GM12892 (cell line): ENCODE measurements at regions not wholly inside any gene's neighbourhood (a gene's known extent, or its start where the extent isn't known, plus 50 kb on each side); places are given as distances from the start of the nearest gene placed in this dataset.

Experiments
- DNase-seq: peaks from one replicate; pipeline ENCODE4 v3.0.0; 2011; ENCODE audit not compliant: insufficient read length
- FAIRE-seq: peaks from 2 replicates; lab custom pipeline; 2011; peaks lifted over from hg19 to GRCh38; lab: Jason Lieb, UNC
- POLR2A ChIP-seq: IDR thresholded peaks from 2 replicates; pipeline ENCODE4 v1.6.1; 2011; ENCODE audit warnings: low read depth, low read length, control low read depth
- POLR2AphosphoS5 ChIP-seq: IDR thresholded peaks from 2 replicates; pipeline ENCODE4 v1.6.1; 2011; ENCODE audit warnings: low read depth, low read length, control low read depth
- TAF1 ChIP-seq: IDR thresholded peaks from 2 replicates; pipeline ENCODE4 v1.6.1; 2011; ENCODE audit warnings: low read depth, mild to moderate bottlenecking, control low read depth, low read length, borderline replicate concordance

DNA sequence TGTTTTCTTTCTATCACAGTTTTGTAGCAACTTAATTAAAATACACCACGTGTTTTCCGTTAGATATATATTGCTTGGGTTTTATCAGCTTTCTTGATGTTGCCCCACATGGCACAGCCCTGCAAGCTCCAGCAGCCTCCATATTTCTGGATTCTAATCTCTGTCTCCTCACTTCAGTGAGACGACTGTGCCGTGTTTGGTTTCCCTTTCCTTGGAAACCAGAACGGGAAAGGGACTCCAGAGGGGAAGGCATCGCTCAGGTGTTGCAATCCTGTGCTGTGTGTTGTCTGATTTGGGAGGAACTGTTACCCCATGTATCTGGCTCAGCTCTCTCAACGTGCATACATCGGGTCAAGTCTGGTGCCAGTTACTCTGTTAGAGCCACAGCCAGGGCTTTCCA is 464.2 kb upstream of the B3GAT1 start:
- no peak for TF ChIP-seq TAF1
- no peak for TF ChIP-seq POLR2A
- no peak for TF ChIP-seq POLR2AphosphoS5
- DNase-seq, result no peak
- no peak for FAIRE-seq

DNA sequence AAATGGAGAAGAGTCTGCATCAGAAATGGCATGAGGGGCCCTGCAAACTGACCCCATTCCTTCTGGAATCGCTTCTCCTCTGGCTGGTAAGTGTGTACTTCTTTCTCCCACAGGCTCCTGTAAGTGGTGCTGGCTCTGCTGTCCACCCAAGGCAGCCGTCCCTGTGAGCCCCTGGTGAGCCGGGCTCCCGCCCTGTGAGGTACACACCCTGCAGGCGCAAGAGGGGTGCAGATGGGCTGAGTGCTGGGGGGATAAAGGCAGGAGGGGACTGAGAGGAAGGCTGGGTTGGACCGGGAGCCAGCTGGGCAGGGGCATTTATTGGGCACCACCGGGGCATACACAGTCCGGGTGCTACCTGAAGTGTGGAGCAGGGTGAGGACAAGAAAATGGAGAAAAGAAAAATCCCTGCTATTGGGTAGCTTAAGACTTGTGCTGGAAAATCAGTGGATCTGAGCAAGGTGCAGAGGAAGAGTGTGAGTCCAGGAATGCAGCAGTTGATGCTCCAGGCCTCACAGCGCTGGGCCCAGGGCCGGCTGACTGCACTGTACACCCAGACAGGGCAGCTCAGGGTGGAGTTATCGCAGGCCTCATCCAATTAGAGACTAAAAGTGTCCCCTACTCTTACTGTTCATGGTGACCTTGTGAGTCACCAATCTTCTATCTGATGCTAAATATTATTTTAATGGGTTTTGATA is 455.1 kb upstream of the B3GAT1 start:
- DNase-seq (no peak), FAIRE-seq (no peak)
- TF ChIP-seq TAF1 (no peak), POLR2A (no peak), POLR2AphosphoS5 (no peak)

DNA sequence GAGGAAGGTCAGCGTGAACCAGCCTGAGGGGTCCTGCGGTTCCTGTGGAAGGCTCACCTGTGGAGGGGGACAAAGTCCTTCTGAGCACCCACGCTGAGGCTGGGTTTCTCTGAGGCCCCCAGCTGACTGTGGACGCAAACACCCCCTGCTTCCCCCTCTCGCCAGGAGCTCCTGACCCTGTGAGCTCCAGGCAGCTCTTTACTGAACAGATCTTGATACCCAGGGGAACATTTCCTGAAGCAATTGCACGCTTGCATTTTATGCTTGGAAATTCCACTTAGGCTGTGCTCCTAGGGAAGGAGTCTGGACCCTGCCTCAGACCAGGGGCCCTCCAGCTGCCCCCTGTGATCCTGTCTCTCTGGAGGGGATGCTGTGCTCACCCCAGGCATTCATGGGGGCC is 454.2 kb upstream of the B3GAT1 start:
- no peak for TF ChIP-seq TAF1
- no peak for TF ChIP-seq POLR2A
- TF ChIP-seq POLR2AphosphoS5, result no peak
- FAIRE-seq (no peak), DNase-seq (no peak)

DNA sequence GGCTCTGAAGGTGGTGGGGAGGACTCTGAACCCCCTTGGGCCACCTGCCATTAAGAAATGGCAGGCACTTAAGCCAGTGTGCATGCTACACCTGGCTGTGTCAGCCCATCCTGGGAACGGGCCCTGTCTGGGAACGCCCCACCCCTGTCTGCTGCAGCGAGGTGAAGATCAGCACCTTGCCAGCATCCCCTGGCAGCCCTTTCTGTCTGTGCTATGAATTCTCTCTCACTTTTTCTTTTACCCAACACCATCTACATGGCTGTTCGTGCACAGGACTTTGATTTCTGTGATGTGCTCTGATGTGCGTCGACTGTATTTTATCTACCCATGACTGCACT is 452.9 kb upstream of the B3GAT1 start:
- no peak for FAIRE-seq
- no peak for TF ChIP-seq TAF1
- no peak for TF ChIP-seq POLR2A
- no peak for TF ChIP-seq POLR2AphosphoS5

DNA sequence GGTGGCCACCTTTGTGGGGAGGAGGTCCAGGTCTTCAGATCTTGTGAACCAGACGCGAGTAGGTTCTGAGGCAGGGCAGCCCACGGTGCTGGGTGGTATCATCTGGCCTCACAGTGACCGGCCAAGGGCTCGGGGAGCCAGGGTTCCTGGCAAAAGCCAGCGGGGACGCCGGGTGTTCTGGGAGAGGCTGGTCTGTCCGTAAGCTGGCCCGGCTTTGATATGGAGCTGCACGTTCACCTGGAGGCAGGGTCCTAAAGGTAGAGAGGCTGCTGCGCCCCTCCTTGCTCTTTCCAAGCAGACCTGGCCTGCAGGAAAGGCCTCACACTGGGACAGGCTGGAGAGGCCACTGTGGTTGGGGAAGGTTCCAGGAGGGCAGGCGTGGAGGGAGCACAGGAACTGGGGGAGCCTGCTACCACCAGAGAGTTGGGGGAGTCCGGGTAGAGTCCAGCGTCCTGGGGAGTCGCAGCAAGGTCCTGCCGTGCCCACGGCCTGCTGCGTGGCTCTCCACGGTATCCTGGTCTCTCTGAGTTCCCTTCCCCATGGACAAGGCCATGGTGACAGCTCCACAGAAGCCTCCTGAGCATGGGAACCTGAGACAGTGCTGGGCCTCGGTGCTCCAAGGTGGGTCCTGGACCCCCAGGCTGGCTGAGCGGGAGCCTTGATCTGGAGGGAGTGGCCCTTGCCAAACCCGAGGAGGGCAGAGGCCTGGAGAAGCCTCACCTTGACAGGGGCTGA is 452.4 kb upstream of the B3GAT1 start:
- no peak for DNase-seq
- TF ChIP-seq TAF1 (no peak), POLR2AphosphoS5 (no peak), POLR2A (no peak)
- no peak for FAIRE-seq

More for the DNA sequence above, 452.9 kb upstream of the B3GAT1 start:
- DNase-seq, result no peak

DNA sequence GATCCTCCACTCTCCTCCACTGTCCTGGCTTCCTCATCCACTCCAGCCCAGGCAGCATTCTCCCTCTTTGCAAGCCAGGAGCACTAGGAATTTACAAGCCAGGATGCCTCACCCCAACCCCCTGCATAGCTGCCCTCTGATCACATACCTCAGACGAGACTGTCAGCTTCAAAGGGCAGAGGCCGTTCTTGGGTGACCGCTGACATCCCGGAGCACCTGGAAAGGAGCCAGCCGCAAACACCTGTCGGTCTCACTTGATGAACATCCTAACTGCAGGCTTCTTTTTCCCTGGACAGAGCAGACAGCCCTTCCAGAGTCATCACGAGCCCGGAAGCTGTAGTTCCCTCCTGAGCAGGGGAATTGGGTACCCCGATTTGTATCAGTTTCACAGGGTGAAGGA is 451.3 kb upstream of the B3GAT1 start:
- no peak for FAIRE-seq
- TF ChIP-seq POLR2A (no peak), TAF1 (no peak), POLR2AphosphoS5 (no peak)
- no peak for DNase-seq

DNA sequence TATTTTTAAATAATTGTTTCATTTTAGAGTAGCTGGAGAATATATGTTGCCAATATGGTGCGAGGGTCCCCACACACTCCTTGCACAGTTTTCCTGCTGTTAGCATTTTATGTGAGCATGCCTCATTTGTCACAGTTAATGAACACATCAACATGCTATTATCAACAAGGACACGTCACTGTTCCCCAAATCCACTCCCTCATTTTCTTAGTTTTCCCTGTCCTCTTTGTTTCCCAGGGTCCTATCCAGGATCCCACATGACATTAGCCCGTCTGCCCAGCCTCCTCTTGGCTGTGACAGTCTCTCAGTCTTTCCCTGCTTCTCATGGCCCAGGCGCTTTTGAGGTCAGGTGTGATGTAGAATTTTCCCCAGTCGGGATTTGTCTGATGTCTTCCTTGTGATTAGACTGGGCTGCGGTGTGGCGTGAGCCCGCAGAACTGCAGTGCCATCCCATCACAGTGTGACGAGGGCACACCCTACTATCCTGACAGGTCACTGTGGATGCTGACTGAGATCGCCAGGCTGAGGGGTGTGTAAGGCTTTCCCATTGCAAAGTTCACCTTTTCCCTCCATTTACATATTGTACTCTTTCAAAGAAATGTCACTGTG is 450.6 kb upstream of the B3GAT1 start:
- DNase-seq (no peak), FAIRE-seq (no peak)
- TF ChIP-seq POLR2A (no peak), POLR2AphosphoS5 (no peak), TAF1 (no peak)

DNA sequence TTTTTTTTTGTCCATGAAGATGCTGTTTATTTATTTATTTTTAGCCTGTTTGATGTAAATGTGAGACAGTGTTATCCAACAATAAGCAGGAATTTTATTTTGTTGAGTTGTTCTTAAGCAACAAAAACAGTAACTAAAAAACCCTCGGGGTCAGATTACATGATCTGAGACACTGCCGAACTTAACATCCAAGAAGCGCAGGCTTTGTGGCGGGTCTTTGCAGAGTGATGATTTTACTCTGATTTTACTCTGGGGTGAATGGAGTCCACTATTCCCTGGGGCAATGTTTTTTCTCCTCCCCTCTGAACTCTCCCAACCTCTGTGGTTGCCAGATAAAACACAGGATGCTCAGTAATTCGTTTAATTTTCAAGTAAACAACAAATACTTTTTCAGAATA is 450.1 kb upstream of the B3GAT1 start:
- FAIRE-seq, result no peak
- TF ChIP-seq TAF1, result no peak
- no peak for TF ChIP-seq POLR2AphosphoS5
- no peak for TF ChIP-seq POLR2A
- no peak for DNase-seq

DNA sequence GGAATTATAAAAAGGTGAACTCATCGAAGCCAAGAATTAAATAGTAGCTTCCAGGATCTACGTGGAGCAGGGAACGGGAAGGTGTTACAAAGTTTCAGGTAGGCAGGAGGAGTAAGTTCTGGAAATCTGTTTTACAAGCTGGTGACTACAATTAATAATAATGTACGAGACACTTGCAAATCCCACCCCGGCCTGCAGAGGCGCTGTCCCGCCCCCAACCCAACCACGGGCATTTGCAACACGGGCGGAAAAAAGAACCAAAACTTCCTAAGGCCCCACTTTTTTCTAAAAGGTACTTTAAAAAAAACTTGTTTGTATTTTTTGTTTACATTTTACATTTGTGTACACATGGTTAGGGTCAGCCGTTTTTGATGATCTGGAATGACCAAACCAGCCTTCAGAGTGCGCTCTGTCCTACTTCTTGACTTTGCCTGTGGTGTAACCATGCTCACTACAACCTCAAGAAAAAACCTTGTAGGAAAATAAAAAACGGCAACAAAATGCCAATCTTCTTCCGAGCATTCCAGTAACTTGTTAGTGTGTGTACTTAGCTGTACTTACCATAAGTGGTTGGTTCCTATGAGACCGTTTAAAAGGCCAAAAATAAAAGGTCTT is 449.6 kb upstream of the B3GAT1 start:
- FAIRE-seq, result no peak
- no peak for DNase-seq
- no peak for TF ChIP-seq POLR2AphosphoS5
- no peak for TF ChIP-seq POLR2A
- no peak for TF ChIP-seq TAF1

DNA sequence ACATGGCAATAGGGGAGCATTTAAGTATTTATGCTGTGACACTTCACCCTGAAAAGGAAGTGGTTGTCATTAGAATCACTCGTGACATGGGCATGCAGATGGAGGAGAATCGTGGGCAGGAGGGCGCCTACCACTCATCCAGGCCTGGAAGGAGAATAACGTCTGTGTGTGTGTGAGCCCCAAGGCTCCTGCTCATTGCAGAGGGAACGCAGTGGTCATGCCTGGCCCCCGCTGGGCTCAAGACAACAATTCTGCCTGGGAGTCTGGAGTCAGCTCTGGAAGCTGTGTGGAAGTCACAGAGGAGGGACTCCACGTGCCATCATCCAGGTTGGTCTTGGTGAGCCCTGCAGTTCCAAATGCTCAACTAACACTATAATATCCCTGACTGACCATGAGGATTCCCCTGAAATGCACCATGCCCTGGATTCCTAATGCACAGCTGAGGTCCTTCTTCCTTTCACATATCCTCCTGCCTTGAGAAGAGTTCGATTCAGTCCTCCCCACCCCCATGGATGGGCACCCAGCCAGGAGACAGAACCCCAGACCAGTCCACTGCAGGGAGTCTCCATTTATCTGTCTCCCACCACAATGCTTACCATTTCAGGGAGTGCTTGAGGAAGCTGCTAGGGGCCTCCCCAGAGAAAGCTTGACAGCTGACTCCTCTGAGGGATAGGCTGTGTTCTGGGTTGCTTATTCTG is 446.9 kb upstream of the B3GAT1 start:
- DNase-seq (no peak), FAIRE-seq (no peak)
- no peak for TF ChIP-seq TAF1

DNA sequence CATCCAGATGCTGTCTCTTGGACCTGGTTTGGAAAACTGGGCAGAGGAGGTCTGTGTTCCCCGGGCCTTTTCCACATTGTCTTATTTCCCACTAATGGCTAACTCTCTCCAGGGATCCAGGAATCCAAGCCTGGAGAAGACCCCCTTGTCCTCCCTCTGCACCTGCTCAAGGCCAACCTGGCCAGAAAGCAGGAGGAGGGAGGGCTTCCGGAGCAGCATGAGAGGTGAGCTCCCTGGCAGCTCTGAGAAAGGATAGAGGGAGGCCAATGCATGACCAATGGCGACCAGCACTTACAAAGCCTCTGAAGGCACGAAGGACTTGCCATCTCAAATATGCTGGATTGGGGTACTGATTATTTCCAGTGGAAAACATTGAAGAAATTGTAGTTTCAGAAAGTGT is 445.0 kb upstream of the B3GAT1 start:
- DNase-seq, result no peak
- no peak for TF ChIP-seq TAF1
- no peak for TF ChIP-seq POLR2AphosphoS5
- no peak for TF ChIP-seq POLR2A
- no peak for FAIRE-seq
